Lung (tissue), 11 donors: ENCODE measurements at regions not wholly inside any gene's neighbourhood (a gene's known extent, or its start where the extent isn't known, plus 50 kb on each side); places are given as distances from the start of the nearest gene placed in this dataset.

ENCODE experiments used
- ATAC-seq: fragments of 200-7000 bp; cut with Tn5 transposase; one replicate; pipeline ENCODE4 v1.9.1; 2020; ENCODE audit warnings: moderate number of reproducible peaks; ENCODE audit not compliant: insufficient read depth, low FRiP score
- DNase-seq, 3 donors: peaks; one replicate each; pipeline ENCODE4 v3.0.0-alpha.2; 2013 to 2017
- H3K27ac ChIP-seq, 2 donors: one replicate each; pipeline ENCODE4 v1.5.1; 2013; ENCODE audit warnings: mild to moderate bottlenecking in 2 of 2, moderate library complexity in 2 of 2, control low read depth in 1 of 2, inconsistent platforms in 1 of 2, low read depth in 1 of 2, low read length in 1 of 2
- H3K27me3 ChIP-seq, 3 donors: one replicate each; pipeline ENCODE4 v1.5.1; 2013; ENCODE audit warnings: low read length in 2 of 3; ENCODE audit not compliant: control insufficient read depth in 3 of 3, insufficient read depth in 3 of 3
- H3K36me3 ChIP-seq, 4 donors: one replicate each; pipeline ENCODE4 v1.5.1; 2013; ENCODE audit warnings: low read length in 4 of 4, mild to moderate bottlenecking in 1 of 4, moderate library complexity in 1 of 4; ENCODE audit not compliant: control insufficient read depth in 4 of 4, insufficient read depth in 4 of 4
- H3K4me1 ChIP-seq, 5 donors: one replicate each; pipeline ENCODE4 v1.5.1; 2013; ENCODE audit warnings: low read length in 5 of 5, mild to moderate bottlenecking in 2 of 5, moderate library complexity in 1 of 5; ENCODE audit not compliant: control insufficient read depth in 5 of 5, insufficient read depth in 5 of 5
- H3K4me3 ChIP-seq: one replicate; pipeline ENCODE4 v1.5.1; 2013; ENCODE audit warnings: mild to moderate bottlenecking, control low read depth, moderate library complexity
- H3K9ac ChIP-seq, 2 donors: one replicate each; pipeline ENCODE4 v1.5.1; 2013; ENCODE audit warnings: low read length in 2 of 2, control low read depth in 1 of 2; ENCODE audit not compliant: insufficient read depth in 1 of 2
- H3K9me3 ChIP-seq, 4 donors: one replicate each; pipeline ENCODE4 v1.5.1; 2013; ENCODE audit warnings: low read length in 3 of 4, mild to moderate bottlenecking in 1 of 4, moderate library complexity in 1 of 4; ENCODE audit not compliant: control insufficient read depth in 4 of 4, insufficient read depth in 3 of 4
- WGBS, 2 donors: extraction: QIAGEN DNeasy Blood & Tissue Kit; methylation state at CpG; one replicate each; pipeline ENCODE4 v1.1.7; 2013; 5-methylcytosine and 5-hydroxymethylcytosine counted together
- TF ChIP-seq, protein P1 (sequence below): IDR thresholded peaks from 2 replicates; pipeline ENCODE4 v1.5.1; 2012; ENCODE audit warnings: mild to moderate bottlenecking; ENCODE audit errors: control extremely low read depth, extremely low read depth
- donor health status: control.
- donor health status: control.
- donor health status: Bipolar disorder and iron deficiency.
- donor health status: healthy.
- donor health status: DM: yes; HTN: yes; CAD: no.

GRCh38 chr3:139203752-139204151, 140.1 kb upstream of the MRPS22 start:
- 95% methylated on average over 2 of the region's 2 CpGs for WGBS, 2 donors
- no peak overlapping the region for H3K9ac ChIP-seq
- no peak for DNase-seq
- TF ChIP-seq, protein P1, sequence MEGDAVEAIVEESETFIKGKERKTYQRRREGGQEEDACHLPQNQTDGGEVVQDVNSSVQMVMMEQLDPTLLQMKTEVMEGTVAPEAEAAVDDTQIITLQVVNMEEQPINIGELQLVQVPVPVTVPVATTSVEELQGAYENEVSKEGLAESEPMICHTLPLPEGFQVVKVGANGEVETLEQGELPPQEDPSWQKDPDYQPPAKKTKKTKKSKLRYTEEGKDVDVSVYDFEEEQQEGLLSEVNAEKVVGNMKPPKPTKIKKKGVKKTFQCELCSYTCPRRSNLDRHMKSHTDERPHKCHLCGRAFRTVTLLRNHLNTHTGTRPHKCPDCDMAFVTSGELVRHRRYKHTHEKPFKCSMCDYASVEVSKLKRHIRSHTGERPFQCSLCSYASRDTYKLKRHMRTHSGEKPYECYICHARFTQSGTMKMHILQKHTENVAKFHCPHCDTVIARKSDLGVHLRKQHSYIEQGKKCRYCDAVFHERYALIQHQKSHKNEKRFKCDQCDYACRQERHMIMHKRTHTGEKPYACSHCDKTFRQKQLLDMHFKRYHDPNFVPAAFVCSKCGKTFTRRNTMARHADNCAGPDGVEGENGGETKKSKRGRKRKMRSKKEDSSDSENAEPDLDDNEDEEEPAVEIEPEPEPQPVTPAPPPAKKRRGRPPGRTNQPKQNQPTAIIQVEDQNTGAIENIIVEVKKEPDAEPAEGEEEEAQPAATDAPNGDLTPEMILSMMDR = no peak
- H3K27me3 ChIP-seq = no peaks in the 10 kb centered on the region
- no peaks in the 10 kb centered on the region for H3K4me1 ChIP-seq
- no peak overlapping the region for H3K4me3 ChIP-seq
- no peak for ATAC-seq
- H3K9me3 ChIP-seq = peaks cover 0 to 2% (median 0%) of the 10 kb centered on the region in 4 donors
- H3K27ac ChIP-seq = no peak overlapping the region
- no peaks in the 10 kb centered on the region for H3K36me3 ChIP-seq

- Histone ChIP-seq H3K4me3 (no peak overlapping the region), H3K27me3 (no peaks in the 10 kb centered on the region), H3K36me3 (no peaks in the 10 kb centered on the region), H3K27ac (no peak overlapping the region), H3K4me1 (no peaks in the 10 kb centered on the region), H3K9ac (no peak overlapping the region), H3K9me3 (peaks cover 0 to 2% (median 0%) of the 10 kb centered on the region in 4 donors)
- ATAC-seq = no peak
- whole genome bisulfite sequencing, 2 donors = 84 to 86% methylated on average over 1 of the region's 1 CpG
- TF ChIP-seq, protein P1 = no peak
- DNase-seq = no peak
Measured at GRCh38 chr3:139204728-139205127, 139.1 kb upstream of the MRPS22 start.

DNA sequence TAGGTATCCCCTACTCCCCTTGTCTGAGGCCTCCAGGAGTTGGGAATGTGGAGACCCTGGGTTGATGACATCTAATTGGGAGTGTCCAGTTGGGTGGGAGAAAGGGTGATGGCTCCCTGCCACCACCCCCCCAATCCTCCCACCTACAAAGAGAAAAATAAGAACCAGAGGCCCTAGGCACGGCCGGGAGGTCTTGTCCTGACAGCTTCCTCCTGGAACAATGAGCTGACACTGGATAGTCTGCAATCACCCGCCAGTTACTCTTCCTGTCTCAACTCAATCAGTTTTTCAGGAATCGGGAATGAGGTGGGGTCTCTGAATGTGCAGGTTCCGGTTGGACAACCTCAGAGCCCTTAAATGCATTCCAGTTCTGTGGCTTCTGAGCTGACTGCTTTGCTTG, 129.9 kb upstream of the MRPS22 start:
- H3K27me3 ChIP-seq = no peaks in the 10 kb centered on the region
- H3K4me1 ChIP-seq = no peaks in the 10 kb centered on the region
- no peak for DNase-seq
- H3K36me3 ChIP-seq = no peaks in the 10 kb centered on the region
- H3K4me3 ChIP-seq = no peak overlapping the region
- TF ChIP-seq, protein P1 = no peak
- no peak for ATAC-seq
- WGBS, 2 donors = 54 to 75% methylated on average over 5 of the region's 5 CpGs
- H3K27ac ChIP-seq = no peak overlapping the region
- no peaks in the 10 kb centered on the region for H3K9me3 ChIP-seq
- H3K9ac ChIP-seq = no peak overlapping the region

DNA sequence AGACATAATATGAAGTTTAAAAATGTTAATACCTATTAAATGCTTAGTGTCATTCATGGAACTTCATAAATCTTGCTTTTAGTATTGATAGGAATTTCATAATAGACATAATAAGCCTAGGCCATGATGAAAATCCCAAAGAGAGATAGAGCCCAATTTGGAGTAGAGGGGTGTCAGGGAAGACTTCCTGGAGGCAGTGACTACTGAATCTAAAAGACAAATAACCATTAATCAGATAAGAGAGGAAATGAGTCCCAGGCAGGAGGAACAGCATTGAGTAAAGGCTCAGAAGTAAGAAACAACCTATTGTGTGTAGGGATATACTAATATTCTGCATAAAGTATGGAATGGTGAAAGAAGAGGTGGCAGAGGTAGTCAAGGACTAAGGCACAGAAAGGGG, 126.9 kb upstream of the MRPS22 start:
- no peak overlapping the region for H3K9ac ChIP-seq
- no peaks in the 10 kb centered on the region for H3K9me3 ChIP-seq
- no peak overlapping the region for H3K27ac ChIP-seq
- no peaks in the 10 kb centered on the region for H3K36me3 ChIP-seq
- H3K4me1 ChIP-seq = no peaks in the 10 kb centered on the region
- ATAC-seq (no peak), DNase-seq (no peak)
- no peak overlapping the region for H3K4me3 ChIP-seq
- TF ChIP-seq, protein P1 = no peak
- H3K27me3 ChIP-seq = no peaks in the 10 kb centered on the region
